Peyer's patch (tissue), 4 donors: ENCODE measurements at regions not wholly inside any gene's neighbourhood (a gene's known extent, or its start where the extent isn't known, plus 50 kb on each side); places are given as distances from the start of the nearest gene placed in this dataset.

Experiments used
- CTCF ChIP-seq, 6 experiments: fragments of 450-650 bp in 4 of 6; fragments of 200-600 bp in 2 of 6; sonication (generic) in 1 of 6; IDR thresholded peaks; one replicate each; pipeline ENCODE4 v1.5.1; 2017 to 2019; ENCODE audit warnings: antibody characterized with exemption in 6 of 6, mild to moderate bottlenecking in 3 of 6, moderate library complexity in 1 of 6
- POLR2A ChIP-seq, 2 donors: fragments of 450-650 bp; IDR thresholded peaks; one replicate each; pipeline ENCODE4 v1.5.1; 2017; ENCODE audit warnings: antibody characterized with exemption in 2 of 2, mild to moderate bottlenecking in 2 of 2, moderate library complexity in 2 of 2

DNA sequence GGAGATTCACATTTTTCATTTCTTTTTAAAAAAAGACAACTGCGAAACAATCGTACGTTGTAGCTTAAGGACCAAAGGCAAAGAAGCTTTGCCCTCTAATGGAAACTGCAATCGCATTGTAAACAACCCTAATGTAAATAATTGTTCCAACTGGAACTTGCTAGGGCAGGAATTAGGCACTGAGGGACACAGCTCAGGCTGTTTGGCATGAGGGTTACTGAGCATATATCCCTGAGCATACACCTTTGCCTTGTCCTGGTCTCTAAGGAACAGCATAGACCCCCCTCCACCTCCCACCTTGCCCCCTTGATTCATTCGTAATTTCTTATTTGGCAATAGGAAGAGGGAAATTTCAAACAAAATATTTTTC is 396.4 kb downstream of the LNPK start:
- TF ChIP-seq CTCF (IDR thresholded peaks at IDR 0.05), result no peak
- no peak for TF ChIP-seq POLR2A (IDR thresholded peaks at IDR 0.05)
